ENCODE measurements at regions not wholly inside any gene's neighbourhood (a gene's known extent, or its start where the extent isn't known, plus 50 kb on each side); places are given as distances from the start of the nearest gene placed in this dataset.

GRCh38 chr11:128153697-128154048 lies 433.7 kb downstream of the ETS1 start:
- TF ChIP-seq CTCF (IDR thresholded peaks at IDR 0.05; ENCODE audit: insufficient read depth, low read depth, low read length) (no peak), EZH2 (IDR thresholded peaks at IDR 0.05; ENCODE audit: insufficient read depth, low read length) (no peak)

Measured in astrocyte (in vitro differentiated cells and primary cell).